ENCODE measurements at regions not wholly inside any gene's neighbourhood (a gene's known extent, or its start where the extent isn't known, plus 50 kb on each side); places are given as distances from the start of the nearest gene placed in this dataset.

DNA sequence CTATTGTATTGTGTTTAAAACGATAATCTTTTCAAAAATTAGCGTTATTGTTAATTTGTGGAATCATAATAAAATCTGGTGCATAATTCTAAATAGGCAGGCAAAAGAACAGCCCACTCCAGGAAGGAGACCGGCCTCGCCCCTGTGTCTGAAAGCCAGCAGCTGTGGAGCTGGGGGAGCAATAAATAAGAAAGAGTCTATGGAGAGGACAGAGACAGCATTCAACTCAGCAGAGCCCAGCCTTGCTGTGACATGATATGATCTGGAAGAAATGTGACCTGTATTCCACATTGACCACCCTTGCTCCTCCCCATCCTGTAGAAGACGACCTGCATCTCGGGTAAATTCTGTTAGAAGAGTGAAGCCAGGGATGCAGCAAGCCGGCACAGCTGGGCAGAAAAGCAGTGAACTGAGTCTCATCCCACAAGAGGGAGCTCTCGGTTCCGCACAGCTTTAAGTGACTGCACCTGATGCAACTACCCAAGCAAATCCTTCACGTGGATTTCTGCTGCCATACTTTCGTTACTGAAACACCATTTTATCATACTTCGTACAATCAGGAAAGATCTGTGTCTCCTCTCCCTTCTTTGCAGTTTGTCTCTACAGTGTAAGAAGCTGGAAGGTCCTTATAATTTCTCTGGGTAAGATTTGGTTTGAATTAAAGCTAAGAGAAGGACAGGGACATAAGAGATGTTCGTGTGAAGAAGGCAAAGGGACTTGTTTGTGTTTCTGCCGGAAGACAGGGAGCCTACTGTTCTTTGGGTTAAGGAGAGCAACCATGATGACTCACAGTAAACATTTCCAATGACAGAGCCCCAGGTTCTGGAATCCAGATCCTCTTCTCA, 427.1 kb downstream of the GPAM start:
- no peak for DNase-seq

DNA sequence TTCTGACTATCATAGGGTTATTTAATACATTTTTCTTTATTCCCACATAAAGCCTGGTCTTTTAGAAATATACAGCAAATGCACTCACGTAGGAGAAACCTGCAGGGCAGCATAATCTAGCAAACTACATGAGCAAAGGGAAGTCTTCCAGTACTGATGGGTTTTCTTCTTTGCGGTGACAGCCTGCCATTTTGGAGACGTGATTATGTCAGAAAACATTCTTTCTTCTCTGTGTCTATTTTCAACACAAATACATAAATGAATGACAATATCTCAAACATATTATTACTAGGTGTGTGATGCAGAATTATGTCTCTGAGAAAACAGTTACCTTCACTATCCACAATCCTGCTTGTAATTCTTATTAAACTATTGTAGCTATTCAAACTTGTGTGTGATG, 425.0 kb downstream of the GPAM start:
- no peak for DNase-seq

DNA sequence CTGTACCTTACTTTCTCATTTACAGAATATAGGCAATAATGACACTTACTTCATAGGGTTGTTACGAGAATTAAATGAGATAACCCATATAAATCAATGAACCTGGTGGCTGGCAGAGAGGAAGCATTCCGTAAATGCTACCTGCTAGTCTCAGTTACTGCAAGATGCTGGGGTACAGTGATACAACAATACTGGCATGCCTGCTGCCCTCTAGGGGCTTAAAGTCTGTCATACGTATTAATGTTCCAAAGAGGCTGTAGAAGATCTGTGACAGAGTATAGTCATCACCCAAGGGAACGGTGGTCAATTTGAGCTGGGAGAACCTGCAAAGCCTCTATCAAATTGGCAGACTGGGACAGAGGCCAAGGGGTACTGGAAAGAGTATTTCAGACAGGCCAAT, 421.5 kb downstream of the GPAM start:
- DNase-seq = no peak

DNA sequence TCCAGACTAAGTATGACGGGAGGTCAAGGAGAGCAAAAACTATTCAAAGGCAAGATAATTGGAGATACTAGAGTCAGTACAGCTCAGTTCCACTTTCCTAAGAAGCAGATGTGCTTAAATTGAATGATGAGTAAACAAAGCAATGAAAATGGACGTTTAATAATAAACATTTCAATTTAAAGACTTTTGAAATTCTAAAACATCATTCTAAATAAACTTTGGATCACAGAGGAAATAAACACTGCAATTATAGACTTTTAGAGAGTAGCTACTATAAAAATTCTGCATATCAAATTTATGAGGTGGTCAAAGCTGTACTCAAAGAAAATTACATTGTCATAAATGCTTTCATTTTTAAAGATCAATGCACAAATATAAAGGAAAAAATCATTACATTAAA, 418.3 kb downstream of the GPAM start:
- DNase-seq = no peak

DNA sequence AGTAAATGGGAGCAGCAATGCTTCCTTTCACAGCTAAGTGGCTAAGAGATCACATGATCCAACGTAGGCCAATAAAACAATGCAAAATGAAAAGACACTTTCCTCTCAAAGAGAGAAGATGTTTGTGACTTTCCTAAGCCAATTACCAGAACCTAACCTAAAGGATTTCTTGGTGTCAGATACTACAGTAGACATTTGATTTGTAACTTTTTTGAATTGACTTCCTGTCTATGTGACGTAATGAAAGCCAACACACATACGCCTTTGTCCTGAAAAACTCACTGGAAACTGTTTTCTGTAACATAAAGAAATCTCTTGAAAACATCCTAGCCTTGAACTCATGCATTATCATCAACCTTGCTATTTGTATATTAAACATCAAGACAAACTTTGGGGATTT, 417.1 kb downstream of the GPAM start:
- DNase-seq = no peak

DNA sequence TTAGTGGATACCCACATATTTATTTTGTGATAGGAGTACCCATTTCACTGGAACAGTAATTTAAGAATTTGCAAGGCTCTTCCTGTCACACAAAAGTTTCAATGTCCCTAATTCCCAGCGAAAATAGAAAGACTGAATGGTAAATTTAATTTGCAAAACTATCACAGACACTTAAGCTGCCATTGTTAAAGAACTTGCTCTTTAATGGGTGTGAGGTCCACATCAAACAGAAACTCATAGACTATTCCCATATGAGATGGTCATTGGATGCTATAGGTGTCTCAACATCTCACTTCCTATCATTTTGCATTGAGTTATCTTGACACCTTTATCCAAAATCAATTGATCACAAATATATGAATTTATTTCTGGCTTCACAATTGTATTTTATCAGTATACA, 415.9 kb downstream of the GPAM start:
- no peak for DNase-seq

DNA sequence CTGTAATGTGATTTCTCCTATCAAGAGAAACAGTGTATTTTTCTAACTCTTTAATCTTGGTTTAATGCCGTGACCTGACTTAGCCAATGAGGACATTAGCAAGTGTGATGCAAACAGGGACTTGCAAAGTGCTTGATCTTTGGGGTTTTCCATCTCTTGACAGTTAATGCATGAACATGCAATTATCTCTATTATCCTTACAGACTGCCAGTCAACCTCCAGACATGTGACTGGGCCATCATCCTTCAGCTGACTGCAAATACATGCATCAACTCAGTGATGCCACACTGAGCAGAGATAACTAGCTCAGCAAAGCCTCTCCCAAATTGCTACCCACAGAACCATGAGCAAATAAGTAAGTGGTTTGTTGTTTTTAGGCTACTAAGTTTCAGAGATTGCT, 409.6 kb downstream of the GPAM start:
- DNase-seq = no peak

DNA sequence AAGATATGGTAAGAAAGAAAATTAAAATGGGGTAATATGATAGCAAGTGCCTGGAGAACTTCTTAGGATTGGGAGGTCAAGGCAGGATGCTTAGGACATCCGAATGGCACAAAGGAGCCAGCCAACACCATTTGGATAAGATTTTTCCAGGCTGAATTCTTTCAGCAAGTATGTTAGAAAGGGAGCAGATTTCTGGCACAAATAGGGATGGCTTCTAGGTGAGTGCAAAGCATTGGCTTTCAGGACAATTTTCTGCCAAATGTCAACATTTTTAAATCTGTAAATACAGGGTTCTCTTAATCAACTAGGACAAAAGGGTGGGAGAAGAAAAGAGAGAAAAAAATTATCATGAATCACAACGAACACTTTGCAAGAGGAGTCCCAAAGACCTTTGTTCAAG, 409.1 kb downstream of the GPAM start:
- DNase-seq = no peak

DNA sequence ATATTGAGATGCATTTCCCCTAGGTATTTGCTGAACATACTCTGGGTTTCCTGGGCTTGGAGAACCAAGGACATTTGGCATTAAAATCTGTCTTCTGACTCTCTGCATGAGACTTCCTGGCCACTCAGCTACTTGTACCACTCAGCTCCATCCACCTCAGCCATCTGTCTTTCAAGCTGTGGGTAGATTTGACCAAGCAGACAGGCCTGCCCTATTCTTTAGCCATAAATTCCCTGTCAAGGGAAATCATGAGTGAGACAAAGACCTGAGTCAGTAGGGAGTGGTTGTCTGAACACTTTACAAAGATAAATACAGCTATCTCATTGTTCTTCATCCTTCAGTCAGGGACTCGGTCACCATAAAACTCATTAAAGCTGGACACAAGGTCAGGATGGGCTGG, 399.1 kb downstream of the GPAM start:
- DNase-seq = no peak

DNA sequence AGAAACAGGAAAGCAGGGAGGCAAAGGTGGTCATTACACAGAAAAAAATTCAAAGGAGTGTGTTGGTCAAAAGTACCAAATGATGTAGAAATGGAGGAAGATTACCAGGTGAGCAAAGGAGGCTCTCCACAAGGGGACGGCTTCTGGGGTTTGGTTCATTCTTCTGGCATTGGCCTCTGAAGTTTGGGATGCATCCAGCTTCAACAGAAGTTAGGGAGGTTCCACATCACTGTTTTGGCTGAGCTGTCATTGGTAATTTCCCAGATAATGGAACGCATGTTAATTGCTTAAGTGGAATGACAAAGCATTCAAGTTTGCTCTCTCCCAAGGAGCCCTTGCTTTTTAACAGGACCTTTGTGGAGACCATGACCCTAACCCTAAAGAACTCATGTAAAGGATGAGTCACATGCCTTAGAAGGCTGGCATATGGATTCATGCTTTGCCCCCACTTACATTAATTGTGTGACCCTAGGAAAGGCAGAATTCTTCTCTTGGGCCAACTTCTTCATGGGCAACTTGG, 398.6 kb downstream of the GPAM start:
- DNase-seq = no peak

DNA sequence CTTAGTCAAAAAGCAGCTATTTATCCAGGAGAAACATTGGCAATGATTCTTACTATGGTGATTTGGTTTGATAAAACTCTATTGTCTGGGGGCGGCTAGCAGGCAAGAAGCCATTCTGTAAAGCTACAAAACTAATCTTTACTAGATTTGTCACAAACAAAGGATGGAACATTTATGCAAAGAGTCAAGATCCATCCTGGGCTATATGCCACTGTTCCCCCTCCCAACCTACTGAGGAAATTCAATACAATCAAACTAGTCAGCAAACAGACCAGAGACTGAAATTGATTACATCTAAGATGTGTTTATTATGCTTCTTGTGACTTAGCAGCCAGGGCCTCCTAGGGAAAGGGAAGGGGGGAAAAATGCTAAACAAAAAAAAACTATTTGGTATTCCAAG, 397.6 kb downstream of the GPAM start:
- no peak for DNase-seq

DNA sequence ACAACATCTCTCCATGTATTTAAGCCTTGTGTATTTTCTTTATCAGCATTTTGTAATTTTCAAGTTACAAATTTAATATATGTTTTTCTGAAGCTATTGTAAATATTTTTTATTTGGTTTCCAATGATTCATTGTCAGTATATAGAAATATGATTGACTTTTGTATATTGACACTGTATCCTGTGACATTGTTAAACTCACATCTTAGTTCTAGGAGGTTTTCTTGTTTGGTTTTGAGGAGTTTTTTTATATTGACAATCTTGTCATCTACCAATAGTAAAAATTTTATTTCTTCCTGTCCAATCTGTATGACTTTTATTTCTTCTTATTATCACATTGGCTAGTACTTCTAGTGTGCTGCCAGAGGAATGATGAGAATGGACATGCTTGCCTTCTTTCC, 393.7 kb downstream of the GPAM start:
- DNase-seq = no peak

DNA sequence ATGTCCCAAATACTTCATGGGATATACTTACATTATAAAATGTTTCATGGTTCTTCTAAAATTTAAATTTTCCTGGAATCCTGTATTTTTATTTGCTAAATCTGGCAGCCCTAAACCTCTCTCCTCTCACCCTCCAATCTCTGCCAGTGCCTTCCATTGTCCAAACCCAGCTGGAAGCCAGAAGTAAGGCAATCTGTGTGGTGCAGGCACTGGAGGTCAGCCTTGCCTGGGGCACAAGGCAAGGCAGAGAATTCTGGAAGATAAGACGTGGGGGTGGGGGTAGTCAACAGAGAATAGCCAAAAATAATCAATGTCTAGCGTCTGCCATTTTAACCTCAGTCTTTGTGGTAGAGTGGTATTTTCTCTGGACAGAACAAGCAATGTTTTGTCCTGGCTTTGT, 381.7 kb downstream of the GPAM start:
- no peak for DNase-seq

DNA sequence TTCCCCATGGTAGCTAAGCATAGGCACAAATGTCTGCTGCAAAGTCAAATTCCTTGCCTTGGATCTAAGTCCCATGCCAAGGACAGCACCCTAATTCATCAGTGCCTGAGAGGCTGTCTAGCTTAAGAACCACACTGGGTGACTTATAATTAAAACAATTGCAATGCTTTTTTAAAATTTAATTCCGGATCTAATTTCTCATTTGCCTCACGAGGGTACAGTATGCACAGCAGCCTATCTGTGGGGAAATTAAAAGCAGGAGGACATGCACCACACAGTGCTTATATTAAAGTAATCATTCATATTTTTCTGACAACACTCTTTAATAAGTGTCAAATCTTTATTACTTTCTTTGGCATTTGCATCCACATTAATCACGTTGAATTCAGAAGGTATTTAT, 378.8 kb downstream of the GPAM start:
- DNase-seq = no peak

DNA sequence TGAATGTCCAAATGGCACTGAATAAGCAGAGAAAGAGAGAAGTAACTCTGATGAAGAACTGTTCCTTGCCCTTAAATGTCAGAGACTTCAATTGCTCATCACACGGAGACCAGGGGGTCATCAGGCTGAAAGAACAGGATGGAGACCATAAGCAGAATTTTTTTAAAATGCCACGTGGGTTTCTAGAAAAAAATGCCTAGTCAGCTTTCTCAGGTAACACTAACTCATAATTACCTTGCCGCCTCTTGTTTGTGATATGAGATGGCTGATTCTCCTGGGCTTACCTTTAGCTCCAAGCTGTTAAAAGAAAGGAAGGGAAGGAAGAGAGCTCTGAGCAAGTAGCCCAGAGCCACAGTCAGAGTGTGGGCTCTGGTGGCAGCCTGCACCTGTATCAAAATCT, 372.0 kb downstream of the GPAM start:
- DNase-seq = no peak

DNA sequence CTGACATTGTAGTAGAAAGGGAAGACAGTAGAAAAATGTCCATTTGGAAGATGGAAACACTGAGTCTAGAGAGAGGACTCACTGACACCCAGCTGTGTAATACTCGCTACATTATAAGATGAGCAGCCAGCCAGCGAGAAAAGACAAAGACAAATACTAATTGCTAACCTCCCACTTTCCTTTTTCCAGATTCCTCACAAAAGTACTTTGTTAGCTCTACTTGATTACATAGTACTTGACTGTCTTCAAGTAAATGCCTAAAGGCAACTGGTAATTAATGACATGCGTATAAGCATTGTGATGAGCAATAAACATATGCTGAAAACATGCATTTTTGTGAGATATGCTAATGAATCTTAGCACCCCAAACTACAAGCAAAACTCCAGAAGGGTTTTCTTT, 363.1 kb downstream of the GPAM start:
- no peak for DNase-seq

DNA sequence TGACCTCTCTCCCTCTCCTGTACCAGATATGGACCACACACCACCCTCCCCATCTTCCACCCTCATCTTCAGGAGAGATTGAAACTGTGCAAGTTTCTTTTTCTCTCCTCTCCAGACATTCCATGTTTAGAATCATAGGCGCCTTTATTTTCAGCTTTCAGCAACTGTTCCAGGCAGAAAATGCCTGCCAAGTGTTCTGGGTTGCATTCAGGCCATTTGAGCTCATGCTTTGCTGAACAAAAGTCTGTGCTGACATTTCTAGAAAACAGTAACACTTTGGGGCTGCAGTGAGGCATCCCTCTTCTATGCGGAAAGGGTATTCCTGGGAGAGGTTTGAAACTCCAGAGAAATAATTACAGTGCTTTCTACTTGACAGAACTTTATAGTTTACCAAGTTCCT, 361.7 kb downstream of the GPAM start:
- no peak for DNase-seq

DNA sequence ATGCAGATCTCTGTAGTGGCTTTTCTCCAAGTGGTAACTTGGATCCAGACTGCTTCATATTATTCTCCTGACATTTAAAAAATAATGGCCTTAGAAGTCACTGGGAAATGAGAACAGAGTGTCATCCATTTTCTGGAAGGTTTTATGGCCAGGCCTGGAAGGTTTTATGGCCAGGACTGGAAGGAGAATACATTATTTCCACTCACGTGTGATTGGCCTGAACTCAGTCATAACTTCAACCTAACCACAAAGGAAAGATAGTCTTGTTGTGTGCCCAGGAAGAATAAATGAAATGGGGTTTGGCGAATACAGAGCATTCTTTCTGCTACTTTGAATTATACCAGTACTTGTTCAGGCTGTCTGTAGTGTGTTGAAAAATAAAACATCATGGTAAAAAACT, 360.9 kb downstream of the GPAM start:
- DNase-seq = no peak

DNA sequence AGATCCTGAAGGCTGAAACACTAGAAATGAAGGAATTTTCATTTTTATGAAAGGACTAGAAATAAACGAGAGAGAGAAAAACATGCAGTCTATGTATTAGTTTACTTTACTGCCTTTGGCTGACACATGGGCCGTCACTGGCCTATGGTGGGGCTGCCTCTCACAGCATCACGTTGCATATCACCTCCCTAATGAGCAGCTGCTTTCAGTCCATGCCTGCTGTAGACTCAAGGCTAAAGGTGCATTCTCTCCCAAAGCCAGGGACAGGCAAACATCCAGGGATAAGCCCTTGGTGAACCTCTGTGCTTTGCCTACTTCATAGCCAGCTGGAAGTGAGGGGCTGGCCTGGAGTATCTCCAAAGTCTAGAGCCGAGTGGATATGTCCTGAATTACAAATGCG, 359.4 kb downstream of the GPAM start:
- no peak for DNase-seq

DNA sequence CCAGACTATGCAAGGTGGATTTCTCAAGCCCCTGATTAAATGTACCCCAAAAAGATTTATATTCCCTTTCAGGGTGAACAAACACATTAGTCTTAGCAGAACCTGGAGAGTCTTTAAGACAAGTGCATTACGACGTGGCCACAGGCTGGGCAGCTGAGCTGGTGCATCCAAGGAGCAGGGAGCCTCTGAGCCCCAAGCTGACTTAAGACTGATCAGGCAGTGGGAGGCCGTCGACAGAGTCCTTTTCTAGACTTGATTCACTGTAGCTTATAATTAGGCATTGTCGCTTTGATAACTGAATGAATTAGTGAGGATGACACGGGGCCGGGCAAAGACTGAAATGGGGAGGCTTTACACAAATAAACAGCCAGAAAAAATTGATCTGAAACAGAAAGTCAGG, 353.2 kb downstream of the GPAM start:
- no peak for DNase-seq

DNA sequence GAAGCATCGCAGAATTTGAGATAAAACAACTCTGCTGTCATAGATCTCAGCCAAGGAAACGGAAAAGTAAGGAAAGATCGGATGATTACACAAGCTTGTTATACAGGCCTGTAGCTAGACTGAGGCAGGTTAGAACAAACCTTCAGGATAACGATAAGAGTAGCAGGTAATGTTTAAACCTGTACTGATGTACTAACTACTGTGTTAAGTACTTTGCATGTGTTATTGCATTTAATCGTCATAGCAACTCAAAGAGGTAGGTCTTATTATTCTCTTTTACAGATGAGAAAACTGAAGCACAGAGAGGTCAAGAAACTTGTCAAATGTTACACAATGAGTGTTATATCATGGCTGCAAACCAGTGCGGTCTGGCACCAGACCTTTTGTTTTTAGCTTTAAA, 352.5 kb downstream of the GPAM start:
- DNase-seq = no peak

DNA sequence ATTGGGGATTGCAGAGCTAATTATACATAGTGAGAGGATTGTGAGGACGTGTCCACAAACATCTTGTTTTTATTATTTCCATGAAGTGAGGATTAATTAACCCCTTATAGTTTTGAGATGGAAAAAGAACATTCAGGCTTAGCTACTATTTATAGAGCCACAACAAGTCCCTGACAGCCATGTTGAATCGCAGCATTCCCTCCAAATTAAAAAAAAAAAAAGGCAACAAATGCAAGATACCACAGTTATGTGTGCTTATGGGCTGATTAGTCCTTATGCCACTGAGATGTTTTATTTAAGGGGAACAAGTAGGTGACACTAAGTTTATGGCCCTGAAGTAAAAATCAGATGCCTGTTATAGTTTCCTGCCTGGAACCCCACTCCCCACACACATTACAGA, 350.3 kb downstream of the GPAM start:
- no peak for DNase-seq

DNA sequence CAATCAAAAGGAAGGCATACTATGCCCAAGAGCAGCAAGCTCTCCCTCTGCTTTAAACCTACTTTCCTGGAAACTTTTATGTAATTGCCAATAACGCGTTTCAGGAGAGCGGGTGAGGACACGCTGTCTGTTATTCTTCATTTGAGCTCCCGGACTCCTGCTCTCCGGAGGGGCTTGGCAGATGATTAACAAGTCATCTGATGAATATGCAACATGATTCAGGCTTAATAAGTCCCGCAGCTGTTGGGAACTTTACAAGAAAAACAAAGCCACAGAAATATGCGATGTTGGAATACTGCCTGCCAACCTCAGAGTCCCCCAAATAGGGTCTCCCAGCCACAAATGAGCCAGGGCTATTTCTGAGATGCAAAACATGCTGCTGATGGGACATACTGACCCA, 348.0 kb downstream of the GPAM start:
- no peak for DNase-seq

DNA sequence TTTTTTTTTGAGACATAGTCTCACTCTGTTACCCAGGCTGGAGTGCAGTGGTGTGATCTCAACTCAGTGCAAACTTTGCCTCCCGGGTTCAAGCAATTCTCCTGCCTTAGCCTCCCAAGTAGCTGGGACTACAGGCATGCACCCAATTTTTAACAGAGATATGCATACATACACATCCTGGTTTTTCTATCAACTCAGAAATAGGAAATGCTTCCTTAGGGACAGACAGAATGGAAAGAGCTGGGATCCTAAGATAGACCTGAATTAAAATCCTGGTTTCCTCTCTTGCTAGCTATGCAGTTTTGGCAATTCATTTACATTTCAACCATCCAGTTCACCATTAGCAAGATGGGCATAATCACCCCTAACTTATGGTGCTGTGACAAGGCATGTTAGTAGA, 347.5 kb downstream of the GPAM start:
- DNase-seq = no peak

DNA sequence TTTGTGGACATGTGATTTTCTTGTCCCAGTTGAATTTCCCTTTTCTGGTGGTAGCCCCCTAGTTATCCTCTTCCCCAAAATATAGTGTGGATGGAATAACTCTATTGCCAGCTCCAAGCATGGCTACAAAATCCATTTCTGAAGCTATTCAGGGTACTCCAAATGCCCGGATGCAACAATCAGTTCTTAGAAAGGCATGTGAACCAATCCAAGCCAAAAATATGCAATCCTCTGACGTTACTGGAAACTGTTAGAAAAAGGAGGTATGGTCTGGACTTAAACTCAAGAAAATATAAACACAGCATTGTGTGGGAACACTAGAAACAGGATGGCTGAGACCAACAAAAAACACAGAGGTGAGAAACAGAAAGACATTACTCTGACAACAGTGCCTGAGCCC, 347.0 kb downstream of the GPAM start:
- DNase-seq = no peak

Measured in KG1 (cell line).